ENCODE measurements at regions not wholly inside any gene's neighbourhood (a gene's known extent, or its start where the extent isn't known, plus 50 kb on each side); places are given as distances from the start of the nearest gene placed in this dataset.
A peak's percentile ranks its signal among the peaks of the same experiment; 100 is the strongest.
"Not testable (repeated sequence)": the region's sequence is repeated elsewhere in the genome, so short reads cannot be mapped to it uniquely, and the experiment has no call there.

- H3K9me3 Mint-ChIP-seq (ENCODE audit: unreplicated experiment) = peaks cover 13% of the 10 kb centered on the region
- H3K4me1 Mint-ChIP-seq (ENCODE audit: insufficient read depth, unreplicated experiment); H3K4me3 Mint-ChIP-seq (ENCODE audit: unreplicated experiment); intact Hi-C loops (cut with micrococcal nuclease); CTCF ChIA-PET; H3K27me3 Mint-ChIP-seq (ENCODE audit: insufficient read depth, unreplicated experiment); H3K27ac Mint-ChIP-seq (ENCODE audit: low read depth, unreplicated experiment); H3K36me3 Mint-ChIP-seq (ENCODE audit: insufficient read depth, unreplicated experiment); BruUV-seq (replicated peaks); DNase-seq (ENCODE audit: unreplicated experiment); POLR2A ChIA-PET: not testable (repeated sequence)
Observed at GRCh38 chr18:14643715-14644290, 100.4 kb upstream of the POTEC start.

- CTCF ChIA-PET; H3K27me3 Mint-ChIP-seq (ENCODE audit: insufficient read depth, unreplicated experiment); H3K27ac Mint-ChIP-seq (ENCODE audit: low read depth, unreplicated experiment); BruUV-seq (replicated peaks); POLR2A ChIA-PET; H3K4me3 Mint-ChIP-seq (ENCODE audit: unreplicated experiment); H3K36me3 Mint-ChIP-seq (ENCODE audit: insufficient read depth, unreplicated experiment); H3K9me3 Mint-ChIP-seq (ENCODE audit: unreplicated experiment); H3K4me1 Mint-ChIP-seq (ENCODE audit: insufficient read depth, unreplicated experiment); intact Hi-C loops (cut with micrococcal nuclease): not testable (repeated sequence)
- peak; percentile 6 for DNase-seq (ENCODE audit: unreplicated experiment)
Observed at GRCh38 chr18:14693051-14693450, 54.9 kb upstream of the ANKRD30B start.

- not testable (repeated sequence) for H3K36me3 Mint-ChIP-seq (ENCODE audit: insufficient read depth, unreplicated experiment)
Observed at GRCh38 chr18:14693882-14694281, 54.1 kb upstream of the ANKRD30B start.

GRCh38 chr18:14698006-14698405 is 50.0 kb upstream of the ANKRD30B start:
- CTCF ChIA-PET; H3K9me3 Mint-ChIP-seq (ENCODE audit: unreplicated experiment); H3K27ac Mint-ChIP-seq (ENCODE audit: low read depth, unreplicated experiment); H3K36me3 Mint-ChIP-seq (ENCODE audit: insufficient read depth, unreplicated experiment); H3K4me3 Mint-ChIP-seq (ENCODE audit: unreplicated experiment); DNase-seq (ENCODE audit: unreplicated experiment); intact Hi-C loops (cut with micrococcal nuclease); BruUV-seq (replicated peaks); H3K4me1 Mint-ChIP-seq (ENCODE audit: insufficient read depth, unreplicated experiment); POLR2A ChIA-PET; H3K27me3 Mint-ChIP-seq (ENCODE audit: insufficient read depth, unreplicated experiment): not testable (repeated sequence)

More at GRCh38 chr18:14693882-14694281, 54.1 kb upstream of the ANKRD30B start:
- intact Hi-C loops (cut with micrococcal nuclease); H3K9me3 Mint-ChIP-seq (ENCODE audit: unreplicated experiment); H3K4me1 Mint-ChIP-seq (ENCODE audit: insufficient read depth, unreplicated experiment); POLR2A ChIA-PET; H3K4me3 Mint-ChIP-seq (ENCODE audit: unreplicated experiment); BruUV-seq (replicated peaks); CTCF ChIA-PET; H3K27me3 Mint-ChIP-seq (ENCODE audit: insufficient read depth, unreplicated experiment); H3K27ac Mint-ChIP-seq (ENCODE audit: low read depth, unreplicated experiment): not testable (repeated sequence)
- peak; percentile 62 for DNase-seq (ENCODE audit: unreplicated experiment)

Data from MCF 10A (cell line).